GM12878 (cell line): ENCODE measurements at regions not wholly inside any gene's neighbourhood (a gene's known extent, or its start where the extent isn't known, plus 50 kb on each side); places are given as distances from the start of the nearest gene placed in this dataset.

Experiments used
- ATAC-seq: fragments of 200-7000 bp; cut with Tn5 transposase; 3 replicates; pipeline ENCODE4 v1.9.1; 2020; ENCODE audit warnings: mild to moderate bottlenecking, moderate library complexity
- BruUV-seq: library from RNA; stranded (reverse); fragments of 400-500 nt; replicated peaks from 2 replicates; lab custom pipeline; 2021; lab: Mats Ljungman, UMichigan
- CTCF ChIA-PET: fragments of 300-600 bp; sonication (Branson Sonifier 250); formaldehyde crosslinking; extraction: SDS; loops from one replicate; lab custom pipeline; 2021; ENCODE audit warnings: inconsistent platforms; lab: Yijun Ruan, JAX
- POLR2A ChIA-PET: fragments of 350-600 bp; formaldehyde crosslinking; extraction: SDS; loops from one replicate; lab custom pipeline; 2021; ENCODE audit warnings: inconsistent platforms; lab: Charles Lee
- RAD21 ChIA-PET: fragments of 300-600 bp; sonication (Branson Sonifier 250); formaldehyde crosslinking; loops from one replicate; lab custom pipeline; 2023; ENCODE audit warnings: antibody characterized with exemption; ENCODE audit not compliant: unreplicated experiment; lab: Charles Lee
- SMC1A ChIA-PET: fragments of 300-600 bp; sonication (Branson Sonifier 250); formaldehyde crosslinking; loops from one replicate; lab custom pipeline; 2023; ENCODE audit not compliant: unreplicated experiment, uncharacterized antibody; lab: Charles Lee
- DNase-seq: peaks from one replicate; pipeline ENCODE4 v3.0.0-alpha.2; 2011; ENCODE audit warnings: low read depth, low spot score
- FAIRE-seq: peaks from 3 replicates; lab custom pipeline; 2011; peaks lifted over from hg19 to GRCh38; lab: Jason Lieb, UNC
- H2AFZ ChIP-seq: 2 replicates; pipeline ENCODE4 v1.6.0; 2011; ENCODE audit warnings: low read depth, low read length, control low read depth; ENCODE audit not compliant: control insufficient read depth
- H3K27ac ChIP-seq: 2 replicates; pipeline ENCODE4 v1.5.1; 2011; ENCODE audit warnings: control low read depth; ENCODE audit not compliant: control insufficient read depth, insufficient read depth
- H3K27me3 ChIP-seq, 2 experiments: replicated peaks in 1 of 2; 2 replicates each; pipeline versions ENCODE4 v1.6.0 to v1.6.1; 2011; ENCODE audit warnings: low read length in 1 of 2; ENCODE audit not compliant: control insufficient read depth in 2 of 2, insufficient read depth in 2 of 2
- H3K36me3 ChIP-seq, 2 experiments: 2 replicates each; pipeline ENCODE4 v1.5.1; 2011; ENCODE audit warnings: low read length in 1 of 2; ENCODE audit not compliant: control insufficient read depth in 2 of 2, insufficient read depth in 2 of 2
- H3K4me1 ChIP-seq: 2 replicates; pipeline ENCODE4 v1.6.1; 2011; ENCODE audit warnings: mild to moderate bottlenecking, low read length, moderate library complexity, mixed read lengths; ENCODE audit not compliant: control insufficient read depth, insufficient read depth
- H3K4me2 ChIP-seq: 2 replicates; pipeline ENCODE4 v1.6.0; 2011; ENCODE audit warnings: control low read depth; ENCODE audit not compliant: control insufficient read depth, insufficient read depth
- H3K4me3 ChIP-seq: fragments of 200-600 bp; sonication (generic); 2 replicates; pipeline ENCODE4 v1.5.1; 2016
- H3K79me2 ChIP-seq: 2 replicates; pipeline ENCODE4 v1.6.0; 2011; ENCODE audit warnings: low read length; ENCODE audit not compliant: control insufficient read depth, insufficient read depth
- H3K9ac ChIP-seq: 2 replicates; pipeline ENCODE4 v1.8.0; 2011; ENCODE audit warnings: low read length, control low read depth, mixed read lengths; ENCODE audit not compliant: control insufficient read depth, insufficient read depth
- H3K9me3 ChIP-seq: replicated peaks from 3 replicates; pipeline ENCODE4 v1.5.1; 2011; ENCODE audit warnings: mild to moderate bottlenecking, low read length; ENCODE audit not compliant: control insufficient read depth, insufficient read depth
- H4K20me1 ChIP-seq: 2 replicates; pipeline ENCODE4 v1.6.0; 2011; ENCODE audit not compliant: control insufficient read depth, insufficient read depth
- NR2C2 ChIP-seq: IDR thresholded peaks from 2 replicates; pipeline ENCODE4 v1.6.1; 2011; ENCODE audit warnings: borderline replicate concordance, low read depth; ENCODE audit not compliant: control insufficient read depth, insufficient read length
- REST ChIP-seq: IDR thresholded peaks from 2 replicates; pipeline ENCODE4 v1.6.1; 2012; ENCODE audit warnings: mild to moderate bottlenecking, low read depth, low read length
- SMAD1 ChIP-seq: fragments of 450-650 bp; IDR thresholded peaks from 2 replicates; pipeline ENCODE4 v1.6.1; 2018; ENCODE audit warnings: mild to moderate bottlenecking, low read depth; ENCODE audit not compliant: partially characterized antibody
- ZBTB33 ChIP-seq: fragments of 450-650 bp; IDR thresholded peaks from 2 replicates; pipeline ENCODE4 v1.6.1; 2017; ENCODE audit warnings: mild to moderate bottlenecking
- WGBS: methylation state at CpG from one replicate; pipeline ENCODE4 v1.1.6; 2016; ENCODE audit warnings: low lambda C conversion rate; ENCODE audit not compliant: insufficient replicate concordance, insufficient coverage; ENCODE audit errors: missing lambda C conversion rate; 5-methylcytosine and 5-hydroxymethylcytosine counted together
- in situ Hi-C: fragments of 300-500 bp; cut with MboI; formaldehyde crosslinking; loops from 9 replicates; pipeline ENCODE4 v1.14.3; 2018; ENCODE audit warnings: mixed read lengths
- intact Hi-C: fragments of 100-400 bp; cut with micrococcal nuclease; formaldehyde crosslinking; loops from one replicate; pipeline ENCODE4 v1.14.2; 2022; ENCODE audit not compliant: unreplicated experiment

- Histone ChIP-seq H3K9ac (no peak overlapping the region), H4K20me1 (no peaks in the 10 kb centered on the region), H3K4me2 (no peak overlapping the region), H3K79me2 (no peaks in the 10 kb centered on the region), H3K4me3 (no peak overlapping the region), H3K36me3 (no peaks in the 10 kb centered on the region), H3K9me3 (no peaks in the 10 kb centered on the region; the same call in 2 of the 3 replicates), H2AFZ (no peak overlapping the region), H3K4me1 (peaks cover 8% of the 10 kb centered on the region), H3K27me3 (peaks cover 0 to 3% of the 10 kb centered on the region in 2 experiments; a peak in 1 of 4 replicates), H3K27ac (no peak overlapping the region)
- no peak for FAIRE-seq
- BruUV-seq = no TSS peak
- no peak for DNase-seq
- ChIA-PET RAD21 (no interaction called here), POLR2A (no interaction called here), SMC1A (no interaction called here), CTCF (no interaction called here)
- in situ Hi-C loops (no loop called here), intact Hi-C loops (no loop called here)
- WGBS = 73% methylated on average over 13 of the region's 13 CpGs
- TF ChIP-seq ZBTB33 (no peak), NR2C2 (no peak), SMAD1 (no peak), REST (no peak)
- no peak for ATAC-seq
Observed at GRCh38 chr6:163641706-163642105, 227.2 kb downstream of the QKI start.
